Activated naive CD8-positive, alpha-beta T cell treated with anti-CD3 and anti-CD28 coated beads for 36 hours (primary cell): ENCODE measurements at regions not wholly inside any gene's neighbourhood (a gene's known extent, or its start where the extent isn't known, plus 50 kb on each side); places are given as distances from the start of the nearest gene placed in this dataset.
"Not testable (repeated sequence)": the region's sequence is repeated elsewhere in the genome, so short reads cannot be mapped to it uniquely, and the experiment has no call there.

ENCODE experiments used
- DNase-seq: peaks from one replicate; pipeline ENCODE4 v3.0.0; 2021
- H3K27ac Mint-ChIP-seq: one replicate; pipeline ENCODE4 v1.8.0; 2022; ENCODE audit warnings: mild to moderate bottlenecking, moderate library complexity, mixed read lengths
- H3K27me3 Mint-ChIP-seq: one replicate; pipeline ENCODE4 v1.8.0; 2022; ENCODE audit warnings: mild to moderate bottlenecking, mixed read lengths
- H3K36me3 Mint-ChIP-seq: one replicate; pipeline ENCODE4 v1.8.0; 2021; ENCODE audit warnings: mild to moderate bottlenecking, mixed read lengths
- H3K4me1 Mint-ChIP-seq: one replicate; pipeline ENCODE4 v1.8.0; 2021; ENCODE audit warnings: mixed read lengths
- H3K4me3 Mint-ChIP-seq: one replicate; pipeline ENCODE4 v1.8.0; 2022; ENCODE audit warnings: mild to moderate bottlenecking, moderate library complexity, mixed read lengths
- H3K9me3 Mint-ChIP-seq: one replicate; pipeline ENCODE4 v1.8.0; 2022; ENCODE audit warnings: mixed read lengths

- Mint-ChIP-seq H3K27ac (no peak overlapping the region), H3K4me3 (no peak overlapping the region), H3K9me3 (peaks cover 3% of the 10 kb centered on the region), H3K27me3 (no peaks in the 10 kb centered on the region), H3K4me1 (no peaks in the 10 kb centered on the region), H3K36me3 (peaks cover 2% of the 10 kb centered on the region)
- DNase-seq, result no peak
Measured at GRCh38 chr9:31588006-31588405, 796.4 kb upstream of the ACO1 start.

- Mint-ChIP-seq H3K4me3 (no peak overlapping the region), H3K27ac (no peak overlapping the region), H3K36me3 (no peaks in the 10 kb centered on the region), H3K4me1 (no peaks in the 10 kb centered on the region), H3K9me3 (peaks cover 1% of the 10 kb centered on the region), H3K27me3 (no peaks in the 10 kb centered on the region)
- no peak for DNase-seq
Measured at GRCh38 chr9:31588756-31589155, 795.7 kb upstream of the ACO1 start.

GRCh38 chr9:31590091-31590490, 794.4 kb upstream of the ACO1 start:
- Mint-ChIP-seq H3K4me1 (no peaks in the 10 kb centered on the region), H3K27me3 (no peaks in the 10 kb centered on the region), H3K36me3 (no peaks in the 10 kb centered on the region), H3K27ac (no peak overlapping the region), H3K4me3 (no peak overlapping the region), H3K9me3 (no peaks in the 10 kb centered on the region)
- no peak for DNase-seq

GRCh38 chr9:31597086-31597485, 787.4 kb upstream of the ACO1 start:
- not testable (repeated sequence) for DNase-seq, H3K9me3 Mint-ChIP-seq, H3K4me1 Mint-ChIP-seq, H3K4me3 Mint-ChIP-seq, H3K27ac Mint-ChIP-seq, H3K36me3 Mint-ChIP-seq, H3K27me3 Mint-ChIP-seq

- Mint-ChIP-seq H3K27ac (no peak overlapping the region), H3K36me3 (no peaks in the 10 kb centered on the region), H3K4me1 (peaks cover 7% of the 10 kb centered on the region), H3K27me3 (no peaks in the 10 kb centered on the region), H3K9me3 (no peaks in the 10 kb centered on the region), H3K4me3 (no peak overlapping the region)
- no peak for DNase-seq
Measured at GRCh38 chr9:31597977-31598376, 786.5 kb upstream of the ACO1 start.

GRCh38 chr9:31601666-31602065, 782.8 kb upstream of the ACO1 start:
- DNase-seq, result no peak
- Mint-ChIP-seq H3K4me1 (peaks cover 7% of the 10 kb centered on the region), H3K36me3 (no peaks in the 10 kb centered on the region), H3K4me3 (no peak overlapping the region), H3K27me3 (no peaks in the 10 kb centered on the region), H3K9me3 (peaks cover 2% of the 10 kb centered on the region), H3K27ac (no peak overlapping the region)

- H3K4me3 Mint-ChIP-seq, result no peak overlapping the region
- H3K4me1 Mint-ChIP-seq, result peaks cover 2% of the 10 kb centered on the region
- peaks cover 2% of the 10 kb centered on the region for H3K9me3 Mint-ChIP-seq
- H3K27me3 Mint-ChIP-seq, result no peaks in the 10 kb centered on the region
- no peak overlapping the region for H3K27ac Mint-ChIP-seq
- no peak for DNase-seq
- H3K36me3 Mint-ChIP-seq, result no peaks in the 10 kb centered on the region
Measured at GRCh38 chr9:31604531-31604930, 779.9 kb upstream of the ACO1 start.

- Mint-ChIP-seq H3K27ac (no peak overlapping the region), H3K27me3 (no peaks in the 10 kb centered on the region), H3K4me3 (no peak overlapping the region), H3K9me3 (peaks cover 2% of the 10 kb centered on the region), H3K4me1 (peaks cover 2% of the 10 kb centered on the region), H3K36me3 (no peaks in the 10 kb centered on the region)
- no peak for DNase-seq
Measured at GRCh38 chr9:31605164-31605563, 779.3 kb upstream of the ACO1 start.

GRCh38 chr9:31606678-31607077, 777.8 kb upstream of the ACO1 start:
- Mint-ChIP-seq H3K4me3 (no peak overlapping the region), H3K4me1 (no peaks in the 10 kb centered on the region), H3K27ac (no peak overlapping the region)

GRCh38 chr9:31608416-31608815, 776.0 kb upstream of the ACO1 start:
- Mint-ChIP-seq H3K27me3 (no peaks in the 10 kb centered on the region), H3K4me3 (no peak overlapping the region), H3K4me1 (no peaks in the 10 kb centered on the region), H3K27ac (no peak overlapping the region), H3K9me3 (peaks cover 2% of the 10 kb centered on the region), H3K36me3 (no peaks in the 10 kb centered on the region)
- no peak for DNase-seq

More at GRCh38 chr9:31606678-31607077, 777.8 kb upstream of the ACO1 start:
- no peaks in the 10 kb centered on the region for H3K27me3 Mint-ChIP-seq
- peaks cover 2% of the 10 kb centered on the region for H3K9me3 Mint-ChIP-seq
- no peak for DNase-seq
- H3K36me3 Mint-ChIP-seq, result no peaks in the 10 kb centered on the region

GRCh38 chr9:31608881-31609280, 775.6 kb upstream of the ACO1 start:
- no peak for DNase-seq
- Mint-ChIP-seq H3K4me1 (no peaks in the 10 kb centered on the region), H3K27me3 (no peaks in the 10 kb centered on the region), H3K36me3 (no peaks in the 10 kb centered on the region), H3K4me3 (no peak overlapping the region), H3K27ac (no peak overlapping the region), H3K9me3 (peaks cover 2% of the 10 kb centered on the region)

- Mint-ChIP-seq H3K27ac (no peak overlapping the region), H3K36me3 (no peaks in the 10 kb centered on the region), H3K27me3 (no peaks in the 10 kb centered on the region), H3K4me3 (no peak overlapping the region), H3K9me3 (no peaks in the 10 kb centered on the region), H3K4me1 (no peaks in the 10 kb centered on the region)
- no peak for DNase-seq
Measured at GRCh38 chr9:31612336-31613030, 772.0 kb upstream of the ACO1 start.

GRCh38 chr9:31615966-31616365, 768.5 kb upstream of the ACO1 start:
- Mint-ChIP-seq H3K27me3 (no peaks in the 10 kb centered on the region), H3K9me3 (no peaks in the 10 kb centered on the region), H3K36me3 (no peaks in the 10 kb centered on the region), H3K4me3 (no peak overlapping the region), H3K4me1 (no peaks in the 10 kb centered on the region), H3K27ac (no peak overlapping the region)
- DNase-seq, result no peak

GRCh38 chr9:31623511-31623910, 760.9 kb upstream of the ACO1 start:
- H3K27ac Mint-ChIP-seq, result no peak overlapping the region
- H3K27me3 Mint-ChIP-seq, result no peaks in the 10 kb centered on the region
- no peak overlapping the region for H3K4me3 Mint-ChIP-seq
- no peaks in the 10 kb centered on the region for H3K36me3 Mint-ChIP-seq
- no peak for DNase-seq
- H3K9me3 Mint-ChIP-seq, result no peaks in the 10 kb centered on the region
- H3K4me1 Mint-ChIP-seq, result no peaks in the 10 kb centered on the region

- no peak for DNase-seq
- Mint-ChIP-seq H3K9me3 (no peaks in the 10 kb centered on the region), H3K4me1 (no peaks in the 10 kb centered on the region), H3K36me3 (no peaks in the 10 kb centered on the region), H3K27ac (no peak overlapping the region), H3K27me3 (no peaks in the 10 kb centered on the region), H3K4me3 (no peak overlapping the region)
Measured at GRCh38 chr9:31629292-31629691, 755.2 kb upstream of the ACO1 start.

GRCh38 chr9:31637265-31637664, 747.2 kb upstream of the ACO1 start:
- no peaks in the 10 kb centered on the region for H3K36me3 Mint-ChIP-seq
- H3K9me3 Mint-ChIP-seq, result no peaks in the 10 kb centered on the region
- H3K27me3 Mint-ChIP-seq, result no peaks in the 10 kb centered on the region
- H3K4me3 Mint-ChIP-seq, result no peak overlapping the region
- no peak for DNase-seq
- H3K4me1 Mint-ChIP-seq, result no peaks in the 10 kb centered on the region
- H3K27ac Mint-ChIP-seq, result no peak overlapping the region
